Activated CD4-positive, CD25-positive, alpha-beta regulatory T cell treated with anti-CD3 and anti-CD28 coated beads, Interleukin-2, amount 50 U/mL, for 72 hours (primary cell): ENCODE measurements at regions not wholly inside any gene's neighbourhood (a gene's known extent, or its start where the extent isn't known, plus 50 kb on each side); places are given as distances from the start of the nearest gene placed in this dataset.
A peak's percentile ranks its signal among the peaks of the same experiment; 100 is the strongest.

Experiments used
- DNase-seq: peaks from one replicate; pipeline ENCODE4 v3.0.0; 2021

- no peak for DNase-seq
Observed at GRCh38 chr2:38509947-38510326, 92.8 kb downstream of the HNRNPLL start.

GRCh38 chr2:38509314-38509946 lies 93.3 kb downstream of the HNRNPLL start:
- DNase-seq, result no peak

GRCh38 chr2:38508311-38509039 lies 94.3 kb downstream of the HNRNPLL start:
- peak; percentile 70 for DNase-seq

GRCh38 chr2:38507712-38508111 lies 95.0 kb downstream of the HNRNPLL start:
- no peak for DNase-seq

DNA sequence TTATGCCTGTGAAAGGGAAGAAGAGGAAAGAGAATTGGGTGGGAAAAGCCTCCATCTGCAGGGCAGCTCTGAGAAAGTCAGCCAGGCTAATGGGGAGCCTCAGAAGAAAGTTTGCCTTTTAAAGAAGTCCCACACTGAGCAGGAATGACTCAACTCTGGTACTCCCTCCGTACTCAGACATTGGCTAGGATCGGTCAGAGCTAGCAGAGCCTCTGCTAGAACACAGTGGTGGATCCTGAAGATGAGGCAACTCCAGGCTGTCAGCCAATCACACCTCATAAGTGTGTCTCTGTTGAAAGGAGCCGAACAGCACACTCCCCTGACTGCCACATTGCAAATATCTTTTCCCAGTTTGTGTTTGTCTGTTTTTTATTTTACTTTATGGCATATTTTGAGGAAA lies 96.9 kb downstream of the HNRNPLL start:
- DNase-seq, result no peak

DNA sequence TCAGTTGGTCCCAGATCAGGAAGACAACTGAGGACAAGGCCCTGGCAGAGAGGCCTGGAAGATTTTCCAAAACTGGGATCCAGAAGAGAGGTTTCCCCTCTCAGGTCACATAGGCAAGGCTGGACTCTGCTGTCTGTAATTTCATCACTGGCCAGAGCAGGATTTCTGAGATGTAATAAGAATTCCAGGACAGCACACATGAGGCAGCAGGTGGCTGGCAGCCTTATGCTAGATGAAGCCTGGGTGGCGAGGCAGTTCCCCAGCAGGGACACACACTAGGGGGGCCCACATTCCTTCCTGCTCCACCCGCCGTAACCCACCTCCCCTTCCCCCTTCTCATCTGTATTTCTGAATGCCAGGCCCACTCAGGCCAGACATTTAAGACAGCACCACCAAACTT lies 98.6 kb downstream of the HNRNPLL start:
- no peak for DNase-seq

DNA sequence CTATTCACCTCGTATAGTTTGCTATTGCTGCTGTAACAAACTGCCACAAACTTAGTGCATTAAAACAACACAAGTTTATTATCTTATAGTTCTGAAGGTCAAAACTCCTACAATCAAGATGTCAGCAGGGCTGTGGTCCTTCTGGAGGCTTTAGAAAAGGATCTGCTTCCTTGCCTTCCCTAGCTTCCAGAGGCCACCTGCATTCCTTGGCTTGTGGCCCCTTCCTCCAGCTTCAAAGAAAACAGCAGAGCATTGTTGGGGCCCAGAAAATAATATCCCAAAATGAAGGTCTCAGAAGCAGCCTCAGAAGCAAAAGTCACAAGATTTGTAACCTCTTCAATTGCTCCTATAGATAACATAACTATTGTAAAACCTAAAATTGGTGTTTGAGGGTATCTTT lies 100.6 kb downstream of the HNRNPLL start:
- DNase-seq, result no peak

- DNase-seq, result no peak
Observed at GRCh38 chr2:38500283-38500634, 102.5 kb downstream of the HNRNPLL start.

DNA sequence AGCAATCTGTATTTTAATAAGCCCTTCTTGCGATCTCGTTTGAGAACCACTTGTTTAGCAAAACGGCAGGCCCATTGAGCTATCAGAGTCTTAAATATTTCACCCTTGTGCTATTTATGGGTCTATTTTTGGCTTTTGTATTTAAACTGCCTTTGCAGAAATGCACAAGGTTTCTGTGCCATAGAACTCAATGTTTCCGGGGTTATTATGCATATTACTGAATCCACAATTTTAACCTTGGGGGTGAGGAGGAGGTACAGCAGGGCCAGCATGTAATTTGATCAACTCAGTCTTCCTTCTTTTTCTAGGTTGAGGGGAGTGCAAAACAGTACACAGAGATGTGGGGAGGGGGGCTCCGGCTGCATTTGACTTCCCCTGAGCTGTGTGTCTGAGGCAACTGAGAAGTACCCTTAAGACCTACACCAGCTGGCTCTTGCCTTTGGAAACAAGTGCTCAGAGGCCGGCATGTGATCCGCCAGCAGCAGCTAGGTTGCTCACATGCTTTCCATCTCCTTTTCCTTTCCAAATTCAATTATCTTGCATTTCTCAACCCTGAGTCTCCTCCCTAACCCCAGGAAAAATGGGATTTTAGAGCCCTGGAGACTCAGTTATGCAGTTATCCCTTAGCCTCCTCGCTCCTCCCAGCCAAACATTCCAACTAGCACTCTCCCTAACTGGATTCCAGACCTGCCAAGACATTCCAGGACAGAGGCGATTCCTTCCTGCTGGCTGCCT lies 103.0 kb downstream of the HNRNPLL start:
- no peak for DNase-seq

GRCh38 chr2:38498045-38498481 lies 104.7 kb downstream of the HNRNPLL start:
- DNase-seq, result no peak

DNA sequence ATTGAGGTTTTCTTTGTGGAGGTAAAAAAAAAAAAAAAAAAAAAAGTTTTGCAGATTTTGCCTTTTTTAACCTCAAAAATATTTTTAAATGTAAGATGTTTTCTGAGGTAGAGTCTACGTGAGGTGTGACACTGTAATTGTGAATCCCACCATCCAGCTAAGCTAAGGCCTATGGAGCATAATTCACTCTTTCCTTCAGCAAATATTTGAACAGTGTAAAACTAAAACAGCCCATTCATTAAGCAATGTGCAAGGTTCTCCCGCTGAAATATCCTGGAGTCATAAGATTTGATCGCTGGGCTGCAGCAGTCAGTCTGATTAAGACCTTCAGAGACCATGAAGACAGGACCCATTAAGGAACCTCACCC lies 105.1 kb downstream of the HNRNPLL start:
- no peak for DNase-seq

DNA sequence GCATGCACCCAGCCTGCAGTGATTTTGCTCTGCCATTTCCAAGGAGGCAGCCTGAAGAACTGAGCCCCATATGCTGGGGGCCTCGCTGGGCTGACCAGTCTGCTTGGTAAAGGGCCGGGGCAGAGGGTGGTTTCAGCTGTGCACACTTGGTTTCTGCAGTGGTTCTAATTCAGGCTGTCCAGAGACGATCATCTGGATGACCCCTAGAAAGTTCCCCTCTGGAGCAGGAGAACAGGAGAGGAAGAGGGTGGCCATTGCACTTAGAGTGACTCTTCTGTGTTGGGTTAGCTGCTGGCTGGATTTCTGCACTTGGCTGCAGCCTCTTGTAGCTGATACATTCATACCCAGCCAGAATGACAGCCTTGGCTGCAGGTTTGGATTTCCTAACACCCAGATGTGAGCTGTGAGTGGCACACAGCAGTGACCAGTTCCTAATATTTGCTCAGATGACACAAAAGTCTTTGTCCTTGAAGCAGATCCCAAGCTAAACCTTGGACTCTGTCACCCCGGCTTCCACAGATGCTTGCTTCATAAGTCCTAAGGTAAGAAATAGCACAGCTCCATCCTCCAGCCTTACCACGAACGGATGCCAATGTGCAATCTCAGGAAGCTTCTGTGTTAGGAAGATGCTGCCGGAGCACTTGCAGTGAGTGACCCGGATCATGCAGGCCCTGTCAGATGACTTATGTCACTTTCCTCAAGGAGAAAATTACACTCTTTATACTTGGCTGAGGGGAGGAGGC lies 105.6 kb downstream of the HNRNPLL start:
- no peak for DNase-seq

GRCh38 chr2:38495880-38496279 lies 106.8 kb downstream of the HNRNPLL start:
- DNase-seq, result no peak

DNA sequence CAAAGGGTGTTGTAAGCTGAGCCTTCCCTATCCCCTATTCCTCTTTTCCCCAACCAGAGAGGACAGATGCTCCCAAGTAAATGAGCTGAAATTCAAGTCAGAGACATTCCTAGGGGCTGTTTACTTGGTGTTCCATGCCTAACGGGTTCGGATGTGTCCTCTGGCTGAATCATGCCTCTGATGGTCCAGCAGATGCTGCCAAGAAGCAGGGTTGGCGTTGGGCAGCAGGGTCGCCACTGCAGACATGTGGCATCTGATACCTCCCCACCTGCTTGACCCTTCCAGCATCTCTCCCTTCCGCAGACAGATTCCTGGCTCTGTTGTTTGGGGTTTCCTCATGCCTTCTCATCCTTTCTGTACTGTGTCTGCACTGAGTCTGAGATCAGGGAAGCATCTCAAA lies 108.3 kb downstream of the HNRNPLL start:
- no peak for DNase-seq

DNA sequence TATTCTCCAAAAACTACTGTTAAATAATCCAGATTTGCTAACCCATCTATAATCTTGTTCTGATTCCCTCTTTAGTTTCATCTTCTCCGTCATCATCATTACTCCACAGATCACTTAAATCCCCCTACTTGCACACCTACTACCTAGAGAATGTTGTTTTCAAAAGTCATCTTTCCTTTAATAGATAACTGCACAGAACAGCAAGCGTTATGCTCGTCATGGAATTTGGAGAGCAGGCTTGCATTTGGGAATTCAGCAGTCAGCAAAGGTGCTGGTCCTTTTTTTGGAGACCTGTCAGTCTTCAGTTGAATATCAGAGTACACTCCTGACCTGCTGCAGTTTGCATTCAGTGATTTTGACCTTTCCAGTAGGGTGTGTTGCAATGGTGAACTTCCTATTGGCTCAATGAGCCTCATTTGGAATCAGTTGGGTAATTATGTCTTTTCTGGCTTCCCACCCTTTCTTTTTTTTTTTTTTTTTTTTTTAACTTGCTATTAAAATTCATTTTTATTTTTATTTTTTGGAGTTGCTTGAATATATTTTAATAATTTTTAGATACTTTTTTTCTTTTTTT lies 110.6 kb downstream of the HNRNPLL start:
- DNase-seq, result no peak

DNA sequence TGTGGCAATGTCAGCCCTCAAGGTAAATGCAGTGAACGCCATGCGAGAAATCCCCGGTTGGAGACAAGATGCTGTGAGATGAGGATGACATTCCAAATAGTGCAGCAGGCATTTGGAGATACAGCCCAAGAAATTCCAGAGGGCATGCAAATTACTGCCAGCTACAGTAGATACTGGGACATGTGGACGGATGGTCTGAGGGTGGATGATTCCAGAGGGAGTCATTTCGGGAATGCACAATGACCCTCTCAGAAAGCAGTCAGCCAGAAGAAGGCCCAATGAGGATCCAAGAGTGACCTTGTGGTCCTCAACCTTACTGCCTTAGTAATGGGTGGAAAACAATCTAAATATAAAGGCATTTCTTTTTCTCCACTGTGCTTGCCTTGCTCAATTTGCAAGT lies 111.3 kb downstream of the HNRNPLL start:
- DNase-seq, result no peak

DNA sequence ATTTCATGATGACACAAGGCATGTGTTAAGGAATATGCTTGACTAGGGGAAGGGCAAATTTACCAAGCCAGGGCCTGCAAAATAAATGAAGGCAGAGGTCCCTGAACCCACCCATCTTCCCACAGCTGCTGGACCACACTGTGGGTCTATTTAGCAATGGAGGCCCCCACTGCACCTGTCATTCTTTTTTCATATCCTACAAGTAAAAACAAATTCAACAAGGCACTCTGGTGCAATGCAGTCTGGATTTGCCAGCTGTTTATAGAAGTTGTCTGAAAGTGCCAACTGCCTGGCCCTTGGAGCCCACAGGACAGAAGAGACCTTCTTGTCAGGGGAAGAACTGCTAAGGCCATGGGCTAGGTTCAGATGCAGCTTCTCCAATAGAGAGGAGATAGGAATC lies 112.8 kb upstream of the ATL2 start:
- DNase-seq, result no peak

DNA sequence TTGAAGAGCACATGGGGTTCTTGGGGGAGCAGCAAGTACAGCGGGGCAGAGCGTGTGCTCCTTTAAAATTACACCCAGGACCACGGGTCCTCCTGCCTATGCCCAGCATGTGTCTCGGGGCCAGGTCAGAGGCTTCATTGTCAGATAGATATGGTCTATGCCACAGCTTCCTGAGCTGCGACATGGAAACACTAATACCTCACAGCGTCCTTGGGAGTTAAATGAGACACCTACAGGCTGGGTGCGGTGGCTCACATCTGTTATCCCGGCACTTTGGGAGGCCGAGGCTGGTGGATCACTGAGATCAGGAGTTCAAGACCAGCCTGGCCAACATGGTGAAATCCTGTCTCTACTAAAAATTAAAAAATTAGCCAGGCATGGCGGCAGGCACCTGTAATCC lies 110.8 kb upstream of the ATL2 start:
- DNase-seq, result no peak

GRCh38 chr2:38486213-38487026 lies 109.3 kb upstream of the ATL2 start:
- DNase-seq, result no peak

DNA sequence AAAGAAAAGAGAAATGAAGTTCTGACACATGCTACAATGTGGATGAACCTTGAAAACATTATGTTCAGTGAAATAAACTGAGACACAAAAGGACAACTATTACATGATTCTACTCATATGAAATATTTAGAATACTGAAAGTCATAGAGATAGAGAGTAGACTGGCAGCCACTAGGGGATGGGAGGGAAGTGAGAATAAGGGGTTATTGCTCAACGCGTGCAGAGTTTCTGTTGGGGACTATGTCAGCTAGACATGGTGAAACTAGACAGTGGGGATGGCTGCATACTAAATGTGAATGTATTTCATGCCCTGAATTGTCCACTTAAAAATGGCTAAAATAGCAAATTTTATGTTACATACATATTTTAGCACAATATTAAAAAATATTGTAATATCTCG lies 108.7 kb upstream of the ATL2 start:
- DNase-seq, result no peak

GRCh38 chr2:38484957-38485356 lies 107.9 kb upstream of the ATL2 start:
- no peak for DNase-seq

GRCh38 chr2:38483776-38484501 lies 106.9 kb upstream of the ATL2 start:
- no peak for DNase-seq
